Skeletal muscle tissue (tissue), 3 donors: ENCODE measurements at regions not wholly inside any gene's neighbourhood (a gene's known extent, or its start where the extent isn't known, plus 50 kb on each side); places are given as distances from the start of the nearest gene placed in this dataset.

Experiments used
- H3K27ac ChIP-seq: one replicate; pipeline ENCODE4 v1.7.0; 2013; ENCODE audit warnings: mild to moderate bottlenecking, low read depth, low read length, inconsistent platforms
- H3K27me3 ChIP-seq, 3 donors: one replicate each; pipeline ENCODE4 v1.7.0; 2013; ENCODE audit warnings: low read length in 3 of 3; ENCODE audit not compliant: control insufficient read depth in 3 of 3, insufficient read depth in 3 of 3
- H3K36me3 ChIP-seq, 3 donors: one replicate each; pipeline ENCODE4 v1.7.0; 2013; ENCODE audit warnings: low read length in 3 of 3; ENCODE audit not compliant: control insufficient read depth in 3 of 3, insufficient read depth in 3 of 3
- H3K4me1 ChIP-seq, 3 donors: one replicate each; pipeline ENCODE4 v1.7.0; 2013; ENCODE audit warnings: low read length in 3 of 3, mild to moderate bottlenecking in 3 of 3; ENCODE audit not compliant: control insufficient read depth in 3 of 3, insufficient read depth in 3 of 3
- H3K4me3 ChIP-seq, 3 donors: one replicate each; pipeline ENCODE4 v1.7.0; 2013; ENCODE audit warnings: low read length in 3 of 3
- H3K9ac ChIP-seq, 3 donors: one replicate each; pipeline ENCODE4 v1.7.0; 2013; ENCODE audit warnings: low read length in 3 of 3, mild to moderate bottlenecking in 3 of 3, moderate library complexity in 2 of 3, low read depth in 1 of 3
- H3K9me3 ChIP-seq, 3 donors: one replicate each; pipeline ENCODE4 v1.7.0; 2013; ENCODE audit warnings: low read length in 3 of 3; ENCODE audit not compliant: control insufficient read depth in 3 of 3
- donor health status: Osteomylitis.

GRCh38 chr15:38886315-38887163 is 321.9 kb upstream of the RASGRP1 start:
- H3K36me3 ChIP-seq: no peaks in the 10 kb centered on the region
- H3K9ac ChIP-seq: no peak overlapping the region
- no peaks in the 10 kb centered on the region for H3K9me3 ChIP-seq
- no peaks in the 10 kb centered on the region for H3K27me3 ChIP-seq
- no peaks in the 10 kb centered on the region for H3K4me1 ChIP-seq
- H3K27ac ChIP-seq: no peak overlapping the region
- H3K4me3 ChIP-seq: no peak overlapping the region

- no peaks in the 10 kb centered on the region for H3K9me3 ChIP-seq
Measured at GRCh38 chr15:38888701-38889221, 324.1 kb upstream of the RASGRP1 start.

GRCh38 chr15:38890194-38890593 is 325.6 kb upstream of the RASGRP1 start:
- no peaks in the 10 kb centered on the region for H3K4me1 ChIP-seq
- no peaks in the 10 kb centered on the region for H3K36me3 ChIP-seq
- H3K9me3 ChIP-seq: no peaks in the 10 kb centered on the region
- H3K4me3 ChIP-seq: no peak overlapping the region
- H3K9ac ChIP-seq: no peak overlapping the region
- no peaks in the 10 kb centered on the region for H3K27me3 ChIP-seq
- no peak overlapping the region for H3K27ac ChIP-seq

More at GRCh38 chr15:38888701-38889221, 324.1 kb upstream of the RASGRP1 start:
- Histone ChIP-seq H3K4me1 (no peaks in the 10 kb centered on the region), H3K4me3 (no peak overlapping the region), H3K9ac (no peak overlapping the region), H3K27me3 (no peaks in the 10 kb centered on the region), H3K27ac (no peak overlapping the region), H3K36me3 (no peaks in the 10 kb centered on the region)

- Histone ChIP-seq H3K9me3 (no peaks in the 10 kb centered on the region), H3K36me3 (no peaks in the 10 kb centered on the region), H3K4me1 (no peaks in the 10 kb centered on the region), H3K27ac (no peak overlapping the region), H3K9ac (no peak overlapping the region), H3K4me3 (no peak overlapping the region), H3K27me3 (no peaks in the 10 kb centered on the region)
Measured at GRCh38 chr15:38893925-38894242, 329.3 kb upstream of the RASGRP1 start.

DNA sequence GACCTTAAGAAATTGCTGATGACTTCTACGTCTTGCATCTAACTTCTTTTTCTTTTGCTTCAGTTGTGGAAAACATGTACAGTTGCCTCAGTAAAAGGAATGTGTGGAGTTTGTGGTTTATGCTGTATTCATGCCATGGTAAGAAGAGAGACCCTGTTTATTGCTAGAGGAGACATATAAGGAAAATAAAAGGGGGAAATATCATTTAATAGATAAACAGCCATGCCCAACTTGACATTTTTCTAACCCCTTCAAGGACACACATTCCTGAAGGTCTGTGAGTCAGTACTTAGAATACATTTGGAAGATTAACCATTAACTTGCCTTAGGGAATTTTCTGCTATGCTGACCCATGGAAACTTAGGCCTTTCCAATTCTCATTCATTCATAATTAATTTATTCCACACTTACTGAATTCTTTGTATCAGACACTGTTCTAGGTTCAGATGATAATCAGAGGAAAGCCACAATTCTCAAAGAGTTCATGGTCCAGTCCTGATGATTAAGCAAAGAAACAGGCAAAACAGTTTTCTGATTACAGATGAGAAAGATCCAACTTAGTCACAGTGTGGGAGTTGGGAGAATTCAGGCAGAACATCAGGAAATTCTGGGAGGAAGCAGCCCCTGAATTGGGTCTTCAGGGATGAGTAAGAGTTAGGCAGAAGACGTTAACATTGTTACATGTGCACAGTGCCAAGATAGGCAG is 329.8 kb upstream of the RASGRP1 start:
- H3K9ac ChIP-seq: no peak overlapping the region
- no peaks in the 10 kb centered on the region for H3K4me1 ChIP-seq
- no peak overlapping the region for H3K4me3 ChIP-seq
- H3K27me3 ChIP-seq: no peaks in the 10 kb centered on the region
- no peaks in the 10 kb centered on the region for H3K36me3 ChIP-seq
- no peak overlapping the region for H3K27ac ChIP-seq
- H3K9me3 ChIP-seq: no peaks in the 10 kb centered on the region

GRCh38 chr15:38895326-38896255 is 331.0 kb upstream of the RASGRP1 start:
- no peak overlapping the region for H3K9ac ChIP-seq
- H3K27me3 ChIP-seq: no peaks in the 10 kb centered on the region
- H3K4me3 ChIP-seq: no peak overlapping the region
- no peaks in the 10 kb centered on the region for H3K9me3 ChIP-seq
- H3K4me1 ChIP-seq: no peaks in the 10 kb centered on the region
- no peak overlapping the region for H3K27ac ChIP-seq
- no peaks in the 10 kb centered on the region for H3K36me3 ChIP-seq

GRCh38 chr15:38896647-38897046 is 332.0 kb upstream of the RASGRP1 start:
- Histone ChIP-seq H3K9me3 (no peaks in the 10 kb centered on the region), H3K9ac (no peak overlapping the region), H3K4me3 (no peak overlapping the region)

GRCh38 chr15:38897551-38897950 is 332.9 kb upstream of the RASGRP1 start:
- H3K9ac ChIP-seq: no peak overlapping the region
- no peak overlapping the region for H3K27ac ChIP-seq
- H3K9me3 ChIP-seq: peaks cover 0 to 3% (median 0%) of the 10 kb centered on the region in 3 donors
- no peaks in the 10 kb centered on the region for H3K4me1 ChIP-seq
- H3K27me3 ChIP-seq: no peaks in the 10 kb centered on the region
- H3K36me3 ChIP-seq: no peaks in the 10 kb centered on the region
- no peak overlapping the region for H3K4me3 ChIP-seq

More at GRCh38 chr15:38896647-38897046, 332.0 kb upstream of the RASGRP1 start:
- Histone ChIP-seq H3K36me3 (no peaks in the 10 kb centered on the region), H3K27ac (no peak overlapping the region), H3K27me3 (no peaks in the 10 kb centered on the region), H3K4me1 (no peaks in the 10 kb centered on the region)

GRCh38 chr15:38898236-38898635 is 333.6 kb upstream of the RASGRP1 start:
- H3K27me3 ChIP-seq: no peaks in the 10 kb centered on the region
- H3K36me3 ChIP-seq: no peaks in the 10 kb centered on the region
- peaks cover 0 to 3% (median 0%) of the 10 kb centered on the region in 3 donors for H3K9me3 ChIP-seq
- no peak overlapping the region for H3K27ac ChIP-seq
- no peak overlapping the region for H3K9ac ChIP-seq
- no peaks in the 10 kb centered on the region for H3K4me1 ChIP-seq
- H3K4me3 ChIP-seq: no peak overlapping the region
